NT2/D1 (cell line): ENCODE measurements at regions not wholly inside any gene's neighbourhood (a gene's known extent, or its start where the extent isn't known, plus 50 kb on each side); places are given as distances from the start of the nearest gene placed in this dataset.

Experiments used
- SUZ12 ChIP-seq: IDR thresholded peaks from 2 replicates; pipeline ENCODE4 v1.6.1; 2011; ENCODE audit not compliant: insufficient read length, insufficient read depth; ENCODE audit errors: extremely low read depth
- YY1 ChIP-seq: IDR thresholded peaks from 2 replicates; pipeline ENCODE4 v1.6.1; 2011; ENCODE audit not compliant: insufficient read length, insufficient read depth
- ZNF274 ChIP-seq: IDR thresholded peaks from 2 replicates; pipeline ENCODE4 v1.6.1; 2011; ENCODE audit warnings: mild to moderate bottlenecking, low read depth, low read length

DNA sequence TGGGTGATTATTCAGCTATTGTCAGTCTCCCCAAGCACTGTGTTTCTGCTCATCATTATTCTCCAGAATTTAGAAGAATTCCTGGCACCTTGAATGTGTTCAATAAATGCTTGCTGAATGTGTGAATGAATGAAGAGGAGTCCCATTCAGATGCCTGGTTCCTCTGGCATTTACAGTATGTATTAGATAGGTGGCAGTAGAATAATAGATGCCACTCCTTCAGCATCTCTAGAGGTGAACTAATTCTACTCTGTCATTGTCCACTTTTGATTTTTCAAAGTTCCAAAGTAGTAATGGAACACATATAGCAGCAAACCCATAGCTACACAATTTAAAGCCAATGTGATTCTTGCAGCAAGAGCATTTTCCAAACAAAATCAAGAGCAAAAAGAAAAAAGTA is 118.9 kb upstream of the CEP162 start:
- TF ChIP-seq ZNF274 (no peak), YY1 (no peak), SUZ12 (no peak)
